Lower leg skin (tissue), 3 donors: ENCODE measurements at regions not wholly inside any gene's neighbourhood (a gene's known extent, or its start where the extent isn't known, plus 50 kb on each side); places are given as distances from the start of the nearest gene placed in this dataset.

Experiments used
- CTCF ChIP-seq, 3 donors: fragments of 450-650 bp; IDR thresholded peaks; one replicate each; pipeline ENCODE4 v1.5.1; 2016; ENCODE audit warnings: antibody characterized with exemption in 3 of 3, mild to moderate bottlenecking in 3 of 3, moderate library complexity in 2 of 3
- POLR2A ChIP-seq, 2 donors: fragments of 450-650 bp; IDR thresholded peaks; one replicate each; pipeline ENCODE4 v1.6.1; 2016 to 2017; ENCODE audit warnings: antibody characterized with exemption in 2 of 2, mild to moderate bottlenecking in 1 of 2, moderate library complexity in 1 of 2

- TF ChIP-seq CTCF (IDR thresholded peaks at IDR 0.05) (no peak), POLR2A (IDR thresholded peaks at IDR 0.05) (no peak)
Measured at GRCh38 chr6:74731931-74732330, 473.9 kb downstream of the COL12A1 start.
